ENCODE measurements at regions not wholly inside any gene's neighbourhood (a gene's known extent, or its start where the extent isn't known, plus 50 kb on each side); places are given as distances from the start of the nearest gene placed in this dataset.
A peak's percentile ranks its signal among the peaks of the same experiment; 100 is the strongest.

DNA sequence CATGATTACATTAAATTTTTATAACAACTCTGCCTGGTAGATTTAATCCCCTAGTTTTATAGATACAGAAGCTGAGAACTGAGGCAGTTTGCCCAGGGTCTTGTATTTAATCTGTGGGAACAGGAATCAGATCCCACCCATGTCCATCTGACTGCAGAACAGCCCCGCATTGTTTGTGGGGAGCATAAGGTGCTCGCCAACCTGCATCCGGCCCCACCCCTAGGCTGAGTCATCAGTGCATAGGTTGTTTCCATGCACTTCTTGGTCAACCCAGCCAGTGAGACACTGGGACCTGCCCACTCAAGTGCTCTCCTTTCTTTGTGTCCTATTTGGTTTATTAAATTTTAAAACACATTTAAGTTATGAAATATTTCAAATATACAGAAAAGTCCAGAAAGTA lies 266.2 kb downstream of the OPA1 start:
- H3K27ac ChIP-seq, result no peak overlapping the region
- intact Hi-C loops (cut with DNase I; ENCODE audit: low total_unique reads), result no loop called here
- H3K9me3 ChIP-seq, result no peaks in the 10 kb centered on the region
- DNase-seq, result no peak
- 77 to 94% (median 85%) methylated on average over 3 of the region's 3 CpGs for WGBS, 5 donors
- no peak overlapping the region for H3K4me3 ChIP-seq
- H3K27me3 ChIP-seq (replicated peaks in 1 of 7), result no peaks in the 10 kb centered on the region
- no peaks in the 10 kb centered on the region for H3K36me3 ChIP-seq
- H3K4me1 ChIP-seq, result peaks cover 0 to 26% (median 11%) of the 10 kb centered on the region in 6 donors
- no peak for TF ChIP-seq POLR2AphosphoS5 (IDR thresholded peaks at IDR 0.05)
- TF ChIP-seq POLR2A (IDR thresholded peaks at IDR 0.05), result no peak
- TF ChIP-seq, protein P1, sequence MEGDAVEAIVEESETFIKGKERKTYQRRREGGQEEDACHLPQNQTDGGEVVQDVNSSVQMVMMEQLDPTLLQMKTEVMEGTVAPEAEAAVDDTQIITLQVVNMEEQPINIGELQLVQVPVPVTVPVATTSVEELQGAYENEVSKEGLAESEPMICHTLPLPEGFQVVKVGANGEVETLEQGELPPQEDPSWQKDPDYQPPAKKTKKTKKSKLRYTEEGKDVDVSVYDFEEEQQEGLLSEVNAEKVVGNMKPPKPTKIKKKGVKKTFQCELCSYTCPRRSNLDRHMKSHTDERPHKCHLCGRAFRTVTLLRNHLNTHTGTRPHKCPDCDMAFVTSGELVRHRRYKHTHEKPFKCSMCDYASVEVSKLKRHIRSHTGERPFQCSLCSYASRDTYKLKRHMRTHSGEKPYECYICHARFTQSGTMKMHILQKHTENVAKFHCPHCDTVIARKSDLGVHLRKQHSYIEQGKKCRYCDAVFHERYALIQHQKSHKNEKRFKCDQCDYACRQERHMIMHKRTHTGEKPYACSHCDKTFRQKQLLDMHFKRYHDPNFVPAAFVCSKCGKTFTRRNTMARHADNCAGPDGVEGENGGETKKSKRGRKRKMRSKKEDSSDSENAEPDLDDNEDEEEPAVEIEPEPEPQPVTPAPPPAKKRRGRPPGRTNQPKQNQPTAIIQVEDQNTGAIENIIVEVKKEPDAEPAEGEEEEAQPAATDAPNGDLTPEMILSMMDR (IDR thresholded peaks at IDR 0.05 in 8 of 11, conservative IDR thresholded peaks at IDR 0.05 in 3 of 11), result no peak

DNA sequence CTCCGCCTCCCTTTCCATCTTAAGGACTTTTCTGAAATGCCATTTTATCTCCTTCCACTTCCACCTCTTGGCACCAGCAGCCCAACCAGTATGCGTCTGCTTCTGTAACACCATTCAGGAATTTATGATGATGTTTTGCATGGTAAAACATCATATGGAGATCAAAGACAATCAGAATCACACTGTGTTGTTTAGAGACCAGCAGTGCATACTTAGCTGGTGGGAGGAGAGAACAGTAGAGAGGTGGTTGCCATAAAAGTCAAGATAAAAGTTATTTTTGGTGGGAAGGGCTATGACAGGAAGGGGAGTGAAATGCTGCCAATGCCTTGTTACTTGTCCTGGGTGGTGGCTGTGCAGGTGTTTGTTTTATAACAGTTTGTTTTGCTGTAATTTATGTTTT lies 268.0 kb downstream of the OPA1 start:
- no peak for DNase-seq
- Histone ChIP-seq H3K27me3 (replicated peaks in 1 of 7) (no peaks in the 10 kb centered on the region), H3K4me3 (no peak overlapping the region), H3K4me1 (peaks cover 5 to 28% (median 17%) of the 10 kb centered on the region in 6 donors), H3K27ac (no peak overlapping the region), H3K9me3 (no peaks in the 10 kb centered on the region), H3K36me3 (no peaks in the 10 kb centered on the region)
- intact Hi-C loops (cut with DNase I; ENCODE audit: low total_unique reads), result no loop called here
- TF ChIP-seq POLR2AphosphoS5 (IDR thresholded peaks at IDR 0.05) (no peak), POLR2A (IDR thresholded peaks at IDR 0.05) (no peak)
- TF ChIP-seq, protein P1 (IDR thresholded peaks at IDR 0.05 in 8 of 11, conservative IDR thresholded peaks at IDR 0.05 in 3 of 11), result no peak
- WGBS, 5 donors, result 85 to 93% (median 88%) methylated on average over 2 of the region's 2 CpGs

DNA sequence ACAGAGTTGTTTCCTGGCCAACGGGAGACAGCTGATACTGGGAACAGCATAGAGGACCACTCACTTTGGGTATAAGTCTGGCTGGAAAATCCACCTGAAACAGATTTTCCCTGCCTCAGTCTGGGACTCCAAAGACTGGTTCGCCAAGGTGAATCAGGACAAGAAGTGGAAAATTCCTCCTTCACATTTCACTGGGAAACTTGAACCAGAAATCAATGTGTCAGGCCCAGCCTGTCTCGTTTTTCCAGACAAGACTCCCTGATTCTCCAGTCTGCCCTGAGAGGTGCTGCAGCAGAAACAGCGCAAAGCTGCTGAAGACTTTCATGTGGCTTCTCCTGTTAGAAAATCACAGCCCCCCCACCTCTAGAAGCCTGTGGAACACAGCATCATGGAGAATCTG lies 269.8 kb downstream of the OPA1 start:
- intact Hi-C loops (cut with DNase I; ENCODE audit: low total_unique reads), result no loop called here
- 78 to 88% (median 82%) methylated on average over 4 of the region's 4 CpGs for WGBS, 5 donors
- H3K27me3 ChIP-seq (replicated peaks in 1 of 7), result no peaks in the 10 kb centered on the region
- DNase-seq, result no peak
- TF ChIP-seq POLR2AphosphoS5 (IDR thresholded peaks at IDR 0.05) (no peak), POLR2A (IDR thresholded peaks at IDR 0.05) (no peak)
- TF ChIP-seq, protein P1 (IDR thresholded peaks at IDR 0.05 in 8 of 11, conservative IDR thresholded peaks at IDR 0.05 in 3 of 11), result no peak
- no peak overlapping the region for H3K4me3 ChIP-seq
- H3K27ac ChIP-seq, result peak overlapping the region in 3 of 8 donors; percentile 46 to 70 (median 69)
- peaks cover 7 to 47% (median 28%) of the 10 kb centered on the region in 6 donors for H3K4me1 ChIP-seq
- no peaks in the 10 kb centered on the region for H3K9me3 ChIP-seq
- no peaks in the 10 kb centered on the region for H3K36me3 ChIP-seq

DNA sequence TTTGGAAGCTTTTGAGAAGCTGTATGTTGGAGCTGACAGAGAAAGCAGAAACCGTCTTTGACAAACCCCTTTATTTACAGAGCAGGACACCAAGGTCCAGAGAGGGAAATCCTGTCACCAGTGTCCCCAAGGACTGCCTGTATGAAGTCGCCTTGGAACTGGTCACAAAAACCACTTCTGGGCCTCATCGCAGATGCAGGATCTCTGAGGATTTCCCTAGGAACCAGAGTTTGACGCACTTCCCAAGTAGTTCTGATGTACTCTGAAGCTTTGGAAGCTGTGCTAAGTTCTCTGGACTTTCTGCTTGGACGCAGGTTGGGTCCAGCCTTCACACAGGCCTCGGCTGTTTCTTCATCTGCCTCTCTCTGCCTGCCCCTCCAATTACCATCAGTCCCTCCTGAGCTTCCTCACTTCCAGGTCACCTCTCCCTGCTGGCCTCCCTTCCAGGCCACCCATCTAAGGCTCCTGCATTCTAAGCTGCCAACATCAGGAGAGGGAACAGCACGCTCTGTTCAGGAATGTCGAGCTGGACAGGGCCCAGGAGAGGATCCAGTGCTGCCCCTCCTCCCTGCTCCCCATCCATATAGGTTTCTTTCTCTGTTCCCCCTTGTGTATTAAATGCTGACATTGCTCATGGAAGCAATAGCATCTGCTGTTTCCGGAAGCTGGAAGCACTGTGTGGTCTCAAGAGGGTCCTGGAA lies 270.8 kb downstream of the OPA1 start:
- Histone ChIP-seq H3K27ac (peak overlapping the region in 5 of 8 donors; percentile 8 to 70 (median 51)), H3K27me3 (replicated peaks in 1 of 7) (peaks cover 0 to under 1% (median 0%) of the 10 kb centered on the region in 7 donors), H3K4me3 (no peak overlapping the region), H3K4me1 (peaks cover 7 to 56% (median 35%) of the 10 kb centered on the region in 6 donors), H3K9me3 (no peaks in the 10 kb centered on the region), H3K36me3 (no peaks in the 10 kb centered on the region)
- intact Hi-C loops (cut with DNase I; ENCODE audit: low total_unique reads), result no loop called here
- WGBS, 5 donors, result 71 to 88% (median 82%) methylated on average over 9 of the region's 9 CpGs
- DNase-seq, result no peak
- TF ChIP-seq, protein P1 (IDR thresholded peaks at IDR 0.05 in 8 of 11, conservative IDR thresholded peaks at IDR 0.05 in 3 of 11), result no peak
- peak in 2 of 3 donors; percentile 43 to 45 for TF ChIP-seq POLR2AphosphoS5 (IDR thresholded peaks at IDR 0.05)
- TF ChIP-seq POLR2A (IDR thresholded peaks at IDR 0.05), result no peak
